ENCODE measurements at regions not wholly inside any gene's neighbourhood (a gene's known extent, or its start where the extent isn't known, plus 50 kb on each side); places are given as distances from the start of the nearest gene placed in this dataset.

DNA sequence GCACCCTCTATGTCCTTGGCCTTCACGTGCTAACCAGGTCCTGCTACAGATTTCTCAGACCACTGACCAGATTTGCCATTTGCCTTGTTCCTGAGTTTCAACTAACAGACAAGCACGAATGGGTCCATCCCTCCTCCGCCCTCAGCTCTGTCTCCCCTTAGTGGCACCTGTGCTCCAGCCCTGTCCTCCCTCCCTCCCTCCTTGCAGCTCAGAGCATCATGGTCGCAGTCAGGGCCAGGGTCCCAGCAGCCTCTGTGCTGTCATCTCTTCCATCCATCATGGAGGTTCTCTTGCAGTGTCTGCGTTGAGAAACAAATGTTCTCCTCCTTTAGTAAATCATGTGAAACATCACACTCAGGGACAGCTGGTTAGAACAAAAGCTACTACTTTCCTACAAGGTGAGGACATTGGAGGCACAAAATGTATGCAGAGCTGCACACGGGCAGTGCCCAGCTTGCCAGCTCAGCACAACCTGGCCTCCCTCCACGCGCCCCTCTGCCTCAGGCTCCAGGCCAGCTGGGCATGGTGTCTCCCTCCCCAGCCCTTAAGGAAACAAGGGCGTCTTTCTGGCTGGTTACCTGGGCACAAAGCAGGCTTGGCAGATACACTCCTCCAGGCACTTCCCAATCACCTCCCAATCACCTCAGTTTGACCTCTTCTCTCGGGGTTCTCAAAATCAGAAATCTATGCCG, 79.5 kb upstream of the ATP6AP2 start:
- TF ChIP-seq, protein P1, sequence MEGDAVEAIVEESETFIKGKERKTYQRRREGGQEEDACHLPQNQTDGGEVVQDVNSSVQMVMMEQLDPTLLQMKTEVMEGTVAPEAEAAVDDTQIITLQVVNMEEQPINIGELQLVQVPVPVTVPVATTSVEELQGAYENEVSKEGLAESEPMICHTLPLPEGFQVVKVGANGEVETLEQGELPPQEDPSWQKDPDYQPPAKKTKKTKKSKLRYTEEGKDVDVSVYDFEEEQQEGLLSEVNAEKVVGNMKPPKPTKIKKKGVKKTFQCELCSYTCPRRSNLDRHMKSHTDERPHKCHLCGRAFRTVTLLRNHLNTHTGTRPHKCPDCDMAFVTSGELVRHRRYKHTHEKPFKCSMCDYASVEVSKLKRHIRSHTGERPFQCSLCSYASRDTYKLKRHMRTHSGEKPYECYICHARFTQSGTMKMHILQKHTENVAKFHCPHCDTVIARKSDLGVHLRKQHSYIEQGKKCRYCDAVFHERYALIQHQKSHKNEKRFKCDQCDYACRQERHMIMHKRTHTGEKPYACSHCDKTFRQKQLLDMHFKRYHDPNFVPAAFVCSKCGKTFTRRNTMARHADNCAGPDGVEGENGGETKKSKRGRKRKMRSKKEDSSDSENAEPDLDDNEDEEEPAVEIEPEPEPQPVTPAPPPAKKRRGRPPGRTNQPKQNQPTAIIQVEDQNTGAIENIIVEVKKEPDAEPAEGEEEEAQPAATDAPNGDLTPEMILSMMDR (IDR thresholded peaks at IDR 0.05): no peak

DNA sequence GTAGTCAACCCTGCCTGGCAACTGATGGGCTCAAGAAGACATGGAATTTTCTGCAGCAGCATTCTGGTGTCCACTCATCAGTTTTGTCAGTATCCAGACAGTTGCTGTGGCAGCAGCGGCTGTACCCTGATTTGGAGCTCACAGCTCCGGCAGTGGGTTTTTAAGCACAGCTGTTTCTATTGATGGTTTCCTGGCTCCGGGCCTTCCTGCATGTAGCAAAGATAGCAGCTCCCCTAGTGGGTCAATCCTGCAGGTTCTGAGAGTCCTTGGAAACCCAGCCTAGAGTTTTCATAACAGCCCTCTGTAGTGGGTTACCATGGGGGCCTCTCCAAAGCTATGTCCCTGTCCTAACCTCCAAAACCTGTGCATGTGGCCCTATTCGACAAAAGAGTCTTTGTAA, 84.0 kb upstream of the ATP6AP2 start:
- TF ChIP-seq, protein P1 (IDR thresholded peaks at IDR 0.05): no peak

GRCh38 chrX:40495659-40496058, 85.1 kb upstream of the ATP6AP2 start:
- TF ChIP-seq, protein P1 (IDR thresholded peaks at IDR 0.05): no peak

- TF ChIP-seq, protein P1 (IDR thresholded peaks at IDR 0.05): no peak
Measured at GRCh38 chrX:40494005-40494404, 86.8 kb upstream of the ATP6AP2 start.

DNA sequence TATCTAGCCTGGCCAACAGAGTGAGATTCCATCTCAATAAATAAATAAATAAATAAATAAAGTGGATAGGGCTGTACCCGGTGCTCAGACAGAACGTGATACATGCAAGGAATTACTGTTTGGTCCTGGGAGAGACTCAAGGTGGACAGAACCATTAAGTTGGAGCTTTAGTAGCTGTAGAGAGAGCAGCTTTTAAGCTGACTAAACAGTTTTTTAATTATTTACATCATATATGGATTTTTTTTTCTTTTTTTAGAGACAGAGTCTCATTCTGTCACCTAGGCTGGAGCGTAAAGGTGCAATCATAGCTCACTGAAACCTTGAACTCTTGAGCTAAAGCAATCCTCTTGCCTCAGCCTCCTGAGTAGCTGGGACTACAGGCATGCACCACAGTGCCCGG, 92.5 kb upstream of the ATP6AP2 start:
- TF ChIP-seq, protein P1 (IDR thresholded peaks at IDR 0.05): no peak

- TF ChIP-seq, protein P1 (IDR thresholded peaks at IDR 0.05): no peak
Measured at GRCh38 chrX:40485973-40486372, 94.8 kb upstream of the ATP6AP2 start.

DNA sequence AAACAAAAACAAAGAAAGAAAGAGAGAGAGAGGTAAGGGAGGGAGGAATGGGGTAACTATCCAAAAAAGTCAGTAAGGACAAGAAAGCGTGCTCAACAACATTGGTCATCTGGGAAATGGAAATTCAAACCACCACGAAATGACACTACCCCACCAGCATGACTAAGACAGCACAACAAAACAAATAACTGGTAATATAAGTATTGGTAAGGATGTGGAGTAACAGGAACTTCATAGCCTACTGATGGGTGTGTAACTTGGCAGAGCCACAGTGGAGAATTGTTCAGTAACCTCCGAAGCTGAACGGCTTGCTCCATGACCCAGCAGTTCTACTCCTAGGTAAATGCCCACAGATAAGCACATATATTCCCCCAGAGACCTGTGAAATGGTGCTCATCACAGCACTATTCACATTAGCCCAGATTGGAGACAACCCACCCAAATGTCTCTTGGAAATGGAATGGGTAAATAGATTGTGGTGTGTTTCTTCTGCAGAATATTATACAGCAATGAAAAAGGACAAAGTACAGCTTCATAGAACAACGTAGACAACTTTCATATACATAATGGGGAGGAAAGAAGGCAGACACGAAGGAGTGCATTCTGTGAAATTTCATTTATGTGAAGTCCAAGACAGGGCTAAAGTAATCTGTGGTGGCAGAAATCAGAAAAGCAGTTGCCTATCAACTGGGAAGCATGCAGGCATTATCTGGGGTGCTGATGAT, 95.5 kb upstream of the ATP6AP2 start:
- TF ChIP-seq, protein P1 (IDR thresholded peaks at IDR 0.05): no peak

All from LNCAP (cell line).